WTC11 (cell line): ENCODE measurements at regions not wholly inside any gene's neighbourhood (a gene's known extent, or its start where the extent isn't known, plus 50 kb on each side); places are given as distances from the start of the nearest gene placed in this dataset.

Experiments used
- ATAC-seq: fragments of 200-7000 bp; cut with Tn5 transposase; 2 replicates; pipeline ENCODE4 v1.10.0; 2021; ENCODE audit warnings: mild to moderate bottlenecking, moderate library complexity
- CTCF ChIA-PET: fragments of 300-600 bp; sonication (Branson Sonifier 250); formaldehyde crosslinking; loops from one replicate; lab custom pipeline; 2021; ENCODE audit warnings: antibody characterized with exemption; lab: Charles Lee
- POLR2A ChIA-PET: fragments of 350-600 bp; sonication (Branson Sonifier 250); formaldehyde crosslinking; loops from one replicate; lab custom pipeline; 2021; ENCODE audit warnings: antibody characterized with exemption; lab: Charles Lee
- DNase-seq: peaks from one replicate; pipeline ENCODE4 v3.0.0; 2021; ENCODE audit warnings: low spot score
- H3K27ac Mint-ChIP-seq: 2 replicates; pipeline ENCODE4 v1.8.0; 2021; ENCODE audit warnings: mixed read lengths
- H3K27me3 Mint-ChIP-seq: 2 replicates; pipeline ENCODE4 v1.8.0; 2021; ENCODE audit warnings: low read depth, mild to moderate bottlenecking, moderate library complexity, mixed read lengths
- H3K36me3 Mint-ChIP-seq: 2 replicates; pipeline ENCODE4 v1.8.0; 2021; ENCODE audit warnings: mixed read lengths
- H3K4me1 Mint-ChIP-seq: 2 replicates; pipeline ENCODE4 v1.8.0; 2022; ENCODE audit warnings: mixed read lengths
- H3K4me3 Mint-ChIP-seq: 2 replicates; pipeline ENCODE4 v1.8.0; 2021; ENCODE audit warnings: mild to moderate bottlenecking, moderate library complexity, mixed read lengths
- H3K9me3 Mint-ChIP-seq: 2 replicates; pipeline ENCODE4 v1.8.0; 2021; ENCODE audit warnings: mixed read lengths
- ATF2 ChIP-seq: sonication (generic); formaldehyde crosslinking; IDR thresholded peaks from 2 replicates; pipeline ENCODE4 v1.8.1; 2022; ENCODE audit warnings: low read depth, missing genetic modification reagents, borderline replicate concordance
- ATF6 ChIP-seq: sonication (generic); formaldehyde crosslinking; IDR thresholded peaks from 2 replicates; pipeline ENCODE4 v1.8.1; 2023; ENCODE audit warnings: mild to moderate bottlenecking, missing genetic modification reagents
- CTCF ChIP-seq: fragments of 200-600 bp; IDR thresholded peaks from 2 replicates; pipeline ENCODE4 v1.8.0; 2022; ENCODE audit warnings: antibody characterized with exemption
- E2F1 ChIP-seq: sonication (generic); formaldehyde crosslinking; IDR thresholded peaks from 2 replicates; pipeline ENCODE4 v1.8.0; 2022; ENCODE audit warnings: mild to moderate bottlenecking, missing genetic modification reagents
- ESRRA ChIP-seq: sonication (generic); formaldehyde crosslinking; IDR thresholded peaks from 2 replicates; pipeline ENCODE4 v1.8.1; 2022; ENCODE audit warnings: mild to moderate bottlenecking, missing genetic modification reagents, borderline replicate concordance
- FOXJ3 ChIP-seq: sonication (generic); formaldehyde crosslinking; IDR thresholded peaks from 2 replicates; pipeline ENCODE4 v1.9.0; 2021; ENCODE audit warnings: missing genetic modification reagents, mild to moderate bottlenecking, borderline replicate concordance
- GABPB1 ChIP-seq: sonication (generic); formaldehyde crosslinking; IDR thresholded peaks from 2 replicates; pipeline ENCODE4 v1.8.1; 2023; ENCODE audit warnings: mild to moderate bottlenecking, missing genetic modification reagents
- GRHL2 ChIP-seq: fragments of 250-450 bp; sonication (Bioruptor Pico); IDR thresholded peaks from 2 replicates; pipeline ENCODE4 v1.8.0; 2022; ENCODE audit warnings: mild to moderate bottlenecking, moderate library complexity; ENCODE audit not compliant: insufficient replicate concordance, severe bottlenecking
- HMGA2 ChIP-seq: fragments of 250-450 bp; sonication (Bioruptor Pico); IDR thresholded peaks from 2 replicates; pipeline ENCODE4 v1.4.0; 2021; ENCODE audit warnings: mild to moderate bottlenecking, moderate library complexity
- MLX ChIP-seq: sonication (generic); formaldehyde crosslinking; IDR thresholded peaks from 2 replicates; pipeline ENCODE4 v1.8.1; 2023; ENCODE audit warnings: mild to moderate bottlenecking, missing genetic modification reagents, moderate library complexity
- NFE2L1 ChIP-seq: sonication (generic); formaldehyde crosslinking; IDR thresholded peaks from 2 replicates; pipeline ENCODE4 v1.8.1; 2023; ENCODE audit warnings: missing genetic modification reagents
- NR2C2 ChIP-seq: sonication (generic); formaldehyde crosslinking; IDR thresholded peaks from 2 replicates; pipeline ENCODE4 v1.8.0; 2022; ENCODE audit warnings: mild to moderate bottlenecking, missing genetic modification reagents
- PRDM15 ChIP-seq: sonication (generic); formaldehyde crosslinking; IDR thresholded peaks from 2 replicates; pipeline ENCODE4 v1.8.0; 2022; ENCODE audit warnings: missing genetic modification reagents
- SP1 ChIP-seq: sonication (generic); formaldehyde crosslinking; conservative IDR thresholded peaks from 2 replicates; pipeline ENCODE4 v1.8.1; 2022; ENCODE audit warnings: missing genetic modification reagents
- TCF7 ChIP-seq: sonication (generic); formaldehyde crosslinking; IDR thresholded peaks from 2 replicates; pipeline ENCODE4 v1.8.0; 2022; ENCODE audit warnings: mild to moderate bottlenecking, low read depth, missing genetic modification reagents, moderate library complexity
- TP53 ChIP-seq: sonication (generic); formaldehyde crosslinking; IDR thresholded peaks from 2 replicates; pipeline ENCODE4 v1.8.1; 2023; ENCODE audit warnings: mild to moderate bottlenecking, missing genetic modification reagents
- ZBTB21 ChIP-seq: sonication (generic); formaldehyde crosslinking; IDR thresholded peaks from 2 replicates; pipeline ENCODE4 v1.8.1; 2023; ENCODE audit warnings: mild to moderate bottlenecking, missing genetic modification reagents, borderline replicate concordance
- ZNF121 ChIP-seq: sonication (generic); formaldehyde crosslinking; IDR thresholded peaks from 2 replicates; pipeline ENCODE4 v1.8.0; 2023; ENCODE audit warnings: missing genetic modification reagents
- ZNF219 ChIP-seq: sonication (generic); formaldehyde crosslinking; IDR thresholded peaks from 2 replicates; pipeline ENCODE4 v1.8.0; 2023; ENCODE audit warnings: missing genetic modification reagents, mild to moderate bottlenecking, borderline replicate concordance
- ZNF671 ChIP-seq: fragments of 250-450 bp; sonication (Bioruptor Pico); IDR thresholded peaks from 2 replicates; pipeline ENCODE4 v1.8.0; 2021; ENCODE audit warnings: mild to moderate bottlenecking

- peaks cover 17% of the 10 kb centered on the region for H3K4me1 Mint-ChIP-seq
- DNase-seq (no peak), ATAC-seq (no peak)
- H3K4me3 Mint-ChIP-seq = no peak overlapping the region
- no peaks in the 10 kb centered on the region for H3K9me3 Mint-ChIP-seq
- TF ChIP-seq ZNF671 (CRISPR knock-in tag) = no peak
- TF ChIP-seq ATF6 (CRISPR knock-in tag) = no peak
- TF ChIP-seq ESRRA (CRISPR knock-in tag) = no peak
- TF ChIP-seq GRHL2 (CRISPR knock-in tag) = no peak
- TF ChIP-seq MLX (CRISPR knock-in tag) = no peak
- TF ChIP-seq TCF7 (CRISPR knock-in tag) = no peak
- TF ChIP-seq ZBTB21 (CRISPR knock-in tag) = no peak
- TF ChIP-seq ATF2 (CRISPR knock-in tag) = no peak
- TF ChIP-seq GABPB1 (CRISPR knock-in tag) = no peak
- TF ChIP-seq E2F1 = no peak
- TF ChIP-seq ZNF121 (CRISPR knock-in tag) = no peak
- no peak for TF ChIP-seq TP53 (CRISPR knock-in tag)
- no peak for TF ChIP-seq PRDM15 (CRISPR knock-in tag)
- TF ChIP-seq ZNF219 (CRISPR knock-in tag) = no peak
- TF ChIP-seq CTCF = no peak
- no peak for TF ChIP-seq FOXJ3
- no peak for TF ChIP-seq NFE2L1
- no peak for TF ChIP-seq SP1 (CRISPR knock-in tag)
- no peak for TF ChIP-seq HMGA2 (CRISPR knock-in tag)
- no peak for TF ChIP-seq NR2C2 (CRISPR knock-in tag)
- TF ChIP-seq, all 79 proteins: peak for 0
- POLR2A ChIA-PET = interaction anchor here (0.6 kb wide), 1 partner anchor 894 kb away, joined by 3 read pairs; no protein-coding TSS in a partner anchor
- Mint-ChIP-seq H3K27me3 (no peaks in the 10 kb centered on the region), H3K27ac (no peak overlapping the region), H3K36me3 (no peaks in the 10 kb centered on the region)
- CTCF ChIA-PET = no interaction called here
These were observed 460.8 kb downstream of the DMAC1 start for GRCh38 chr9:7338586-7339281.
